GM12878 (cell line): ENCODE measurements at regions not wholly inside any gene's neighbourhood (a gene's known extent, or its start where the extent isn't known, plus 50 kb on each side); places are given as distances from the start of the nearest gene placed in this dataset.

Experiments
- ATAC-seq: fragments of 200-7000 bp; cut with Tn5 transposase; 3 replicates; pipeline ENCODE4 v1.9.1; 2020; ENCODE audit warnings: mild to moderate bottlenecking, moderate library complexity
- BruUV-seq: library from RNA; stranded (reverse); fragments of 400-500 nt; replicated peaks from 2 replicates; lab custom pipeline; 2021; lab: Mats Ljungman, UMichigan
- CTCF ChIA-PET: fragments of 300-600 bp; sonication (Branson Sonifier 250); formaldehyde crosslinking; extraction: SDS; loops from one replicate; lab custom pipeline; 2021; ENCODE audit warnings: inconsistent platforms; lab: Yijun Ruan, JAX
- POLR2A ChIA-PET: fragments of 350-600 bp; formaldehyde crosslinking; extraction: SDS; loops from one replicate; lab custom pipeline; 2021; ENCODE audit warnings: inconsistent platforms; lab: Charles Lee
- RAD21 ChIA-PET: fragments of 300-600 bp; sonication (Branson Sonifier 250); formaldehyde crosslinking; loops from one replicate; lab custom pipeline; 2023; ENCODE audit warnings: antibody characterized with exemption; ENCODE audit not compliant: unreplicated experiment; lab: Charles Lee
- SMC1A ChIA-PET: fragments of 300-600 bp; sonication (Branson Sonifier 250); formaldehyde crosslinking; loops from one replicate; lab custom pipeline; 2023; ENCODE audit not compliant: unreplicated experiment, uncharacterized antibody; lab: Charles Lee
- DNase-seq: peaks from one replicate; pipeline ENCODE4 v3.0.0-alpha.2; 2011; ENCODE audit warnings: low read depth, low spot score
- FAIRE-seq: peaks from 3 replicates; lab custom pipeline; 2011; peaks lifted over from hg19 to GRCh38; lab: Jason Lieb, UNC
- H2AFZ ChIP-seq: 2 replicates; pipeline ENCODE4 v1.6.0; 2011; ENCODE audit warnings: low read depth, low read length, control low read depth; ENCODE audit not compliant: control insufficient read depth
- H3K27ac ChIP-seq: 2 replicates; pipeline ENCODE4 v1.5.1; 2011; ENCODE audit warnings: control low read depth; ENCODE audit not compliant: control insufficient read depth, insufficient read depth
- H3K27me3 ChIP-seq, 2 experiments: replicated peaks in 1 of 2; 2 replicates each; pipeline versions ENCODE4 v1.6.0 to v1.6.1; 2011; ENCODE audit warnings: low read length in 1 of 2; ENCODE audit not compliant: control insufficient read depth in 2 of 2, insufficient read depth in 2 of 2
- H3K36me3 ChIP-seq, 2 experiments: 2 replicates each; pipeline ENCODE4 v1.5.1; 2011; ENCODE audit warnings: low read length in 1 of 2; ENCODE audit not compliant: control insufficient read depth in 2 of 2, insufficient read depth in 2 of 2
- H3K4me1 ChIP-seq: 2 replicates; pipeline ENCODE4 v1.6.1; 2011; ENCODE audit warnings: mild to moderate bottlenecking, low read length, moderate library complexity, mixed read lengths; ENCODE audit not compliant: control insufficient read depth, insufficient read depth
- H3K4me2 ChIP-seq: 2 replicates; pipeline ENCODE4 v1.6.0; 2011; ENCODE audit warnings: control low read depth; ENCODE audit not compliant: control insufficient read depth, insufficient read depth
- H3K4me3 ChIP-seq: fragments of 200-600 bp; sonication (generic); 2 replicates; pipeline ENCODE4 v1.5.1; 2016
- H3K79me2 ChIP-seq: 2 replicates; pipeline ENCODE4 v1.6.0; 2011; ENCODE audit warnings: low read length; ENCODE audit not compliant: control insufficient read depth, insufficient read depth
- H3K9ac ChIP-seq: 2 replicates; pipeline ENCODE4 v1.8.0; 2011; ENCODE audit warnings: low read length, control low read depth, mixed read lengths; ENCODE audit not compliant: control insufficient read depth, insufficient read depth
- H3K9me3 ChIP-seq: replicated peaks from 3 replicates; pipeline ENCODE4 v1.5.1; 2011; ENCODE audit warnings: mild to moderate bottlenecking, low read length; ENCODE audit not compliant: control insufficient read depth, insufficient read depth
- H4K20me1 ChIP-seq: 2 replicates; pipeline ENCODE4 v1.6.0; 2011; ENCODE audit not compliant: control insufficient read depth, insufficient read depth
- FOXM1 ChIP-seq: IDR thresholded peaks from 2 replicates; pipeline ENCODE4 v1.6.1; 2012; ENCODE audit warnings: low read depth, mild to moderate bottlenecking, inconsistent platforms, low read length, moderate library complexity
- KLF5 ChIP-seq: fragments of 450-650 bp; IDR thresholded peaks from 2 replicates; pipeline ENCODE4 v1.6.1; 2014; ENCODE audit warnings: mild to moderate bottlenecking; ENCODE audit not compliant: partially characterized antibody
- TCF3 ChIP-seq: IDR thresholded peaks from 2 replicates; pipeline ENCODE4 v1.6.1; 2012; ENCODE audit warnings: low read depth, mild to moderate bottlenecking, low read length, borderline replicate concordance; ENCODE audit not compliant: insufficient read depth
- TCF7 ChIP-seq: IDR thresholded peaks from 2 replicates; pipeline ENCODE4 v1.6.1; 2014; ENCODE audit warnings: antibody characterized with exemption, borderline replicate concordance
- ZBED1 ChIP-seq: IDR thresholded peaks from 2 replicates; pipeline ENCODE4 v1.6.1; 2016; ENCODE audit warnings: borderline replicate concordance
- ZBTB11 ChIP-seq: fragments of 450-650 bp; formaldehyde crosslinking; IDR thresholded peaks from 2 replicates; pipeline ENCODE4 v1.5.0; 2022; ENCODE audit warnings: mild to moderate bottlenecking, missing genetic modification characterization
- WGBS: methylation state at CpG from one replicate; pipeline ENCODE4 v1.1.6; 2016; ENCODE audit warnings: low lambda C conversion rate; ENCODE audit not compliant: insufficient replicate concordance, insufficient coverage; ENCODE audit errors: missing lambda C conversion rate; 5-methylcytosine and 5-hydroxymethylcytosine counted together
- in situ Hi-C: fragments of 300-500 bp; cut with MboI; formaldehyde crosslinking; loops from 9 replicates; pipeline ENCODE4 v1.14.3; 2018; ENCODE audit warnings: mixed read lengths
- intact Hi-C: fragments of 100-400 bp; cut with micrococcal nuclease; formaldehyde crosslinking; loops from one replicate; pipeline ENCODE4 v1.14.2; 2022; ENCODE audit not compliant: unreplicated experiment
- TF ChIP-seq, protein P1 (sequence below): IDR thresholded peaks from 2 replicates; pipeline ENCODE4 v1.6.1; 2012; ENCODE audit warnings: low read length, inconsistent platforms
- TF ChIP-seq, protein P2 (sequence below): fragments of 450-650 bp; formaldehyde crosslinking; IDR thresholded peaks from 2 replicates; pipeline ENCODE4 v1.4.0; 2020; ENCODE audit warnings: mild to moderate bottlenecking, moderate library complexity

DNA sequence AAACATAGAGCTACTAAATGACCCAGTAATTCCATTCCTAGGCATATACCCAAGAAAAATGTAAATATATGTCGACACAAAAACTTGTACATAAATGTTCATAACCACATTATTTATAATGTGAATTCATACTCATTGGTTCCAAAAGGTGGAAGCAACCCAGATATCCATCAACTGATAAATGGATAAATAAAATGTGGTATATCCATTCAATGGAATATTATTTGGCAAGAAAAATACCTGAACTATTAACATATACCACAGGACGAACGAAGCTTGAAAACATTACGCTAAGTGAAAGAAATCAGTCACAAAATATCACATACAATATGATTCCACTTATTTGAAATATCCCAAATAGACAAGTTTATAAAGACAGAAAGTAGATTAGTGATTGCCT is 99.0 kb upstream of the SOX5 start:
- H3K9me3 ChIP-seq: no peaks in the 10 kb centered on the region
- RAD21 ChIA-PET: no interaction called here
- H3K27me3 ChIP-seq: no peaks in the 10 kb centered on the region
- H3K27ac ChIP-seq: no peak overlapping the region
- WGBS: 76% methylated on average over 4 of the region's 4 CpGs
- POLR2A ChIA-PET: no interaction called here
- CTCF ChIA-PET: interaction anchor here (0.7 to 1.0 kb wide), 2 partner anchors 36 to 159 kb away, joined by 3 read pairs; no protein-coding TSS in a partner anchor
- H3K79me2 ChIP-seq: no peaks in the 10 kb centered on the region
- no peak for TF ChIP-seq FOXM1
- TF ChIP-seq, protein P1, sequence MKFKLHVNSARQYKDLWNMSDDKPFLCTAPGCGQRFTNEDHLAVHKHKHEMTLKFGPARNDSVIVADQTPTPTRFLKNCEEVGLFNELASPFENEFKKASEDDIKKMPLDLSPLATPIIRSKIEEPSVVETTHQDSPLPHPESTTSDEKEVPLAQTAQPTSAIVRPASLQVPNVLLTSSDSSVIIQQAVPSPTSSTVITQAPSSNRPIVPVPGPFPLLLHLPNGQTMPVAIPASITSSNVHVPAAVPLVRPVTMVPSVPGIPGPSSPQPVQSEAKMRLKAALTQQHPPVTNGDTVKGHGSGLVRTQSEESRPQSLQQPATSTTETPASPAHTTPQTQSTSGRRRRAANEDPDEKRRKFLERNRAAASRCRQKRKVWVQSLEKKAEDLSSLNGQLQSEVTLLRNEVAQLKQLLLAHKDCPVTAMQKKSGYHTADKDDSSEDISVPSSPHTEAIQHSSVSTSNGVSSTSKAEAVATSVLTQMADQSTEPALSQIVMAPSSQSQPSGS: no peak
- TF ChIP-seq, protein P2, sequence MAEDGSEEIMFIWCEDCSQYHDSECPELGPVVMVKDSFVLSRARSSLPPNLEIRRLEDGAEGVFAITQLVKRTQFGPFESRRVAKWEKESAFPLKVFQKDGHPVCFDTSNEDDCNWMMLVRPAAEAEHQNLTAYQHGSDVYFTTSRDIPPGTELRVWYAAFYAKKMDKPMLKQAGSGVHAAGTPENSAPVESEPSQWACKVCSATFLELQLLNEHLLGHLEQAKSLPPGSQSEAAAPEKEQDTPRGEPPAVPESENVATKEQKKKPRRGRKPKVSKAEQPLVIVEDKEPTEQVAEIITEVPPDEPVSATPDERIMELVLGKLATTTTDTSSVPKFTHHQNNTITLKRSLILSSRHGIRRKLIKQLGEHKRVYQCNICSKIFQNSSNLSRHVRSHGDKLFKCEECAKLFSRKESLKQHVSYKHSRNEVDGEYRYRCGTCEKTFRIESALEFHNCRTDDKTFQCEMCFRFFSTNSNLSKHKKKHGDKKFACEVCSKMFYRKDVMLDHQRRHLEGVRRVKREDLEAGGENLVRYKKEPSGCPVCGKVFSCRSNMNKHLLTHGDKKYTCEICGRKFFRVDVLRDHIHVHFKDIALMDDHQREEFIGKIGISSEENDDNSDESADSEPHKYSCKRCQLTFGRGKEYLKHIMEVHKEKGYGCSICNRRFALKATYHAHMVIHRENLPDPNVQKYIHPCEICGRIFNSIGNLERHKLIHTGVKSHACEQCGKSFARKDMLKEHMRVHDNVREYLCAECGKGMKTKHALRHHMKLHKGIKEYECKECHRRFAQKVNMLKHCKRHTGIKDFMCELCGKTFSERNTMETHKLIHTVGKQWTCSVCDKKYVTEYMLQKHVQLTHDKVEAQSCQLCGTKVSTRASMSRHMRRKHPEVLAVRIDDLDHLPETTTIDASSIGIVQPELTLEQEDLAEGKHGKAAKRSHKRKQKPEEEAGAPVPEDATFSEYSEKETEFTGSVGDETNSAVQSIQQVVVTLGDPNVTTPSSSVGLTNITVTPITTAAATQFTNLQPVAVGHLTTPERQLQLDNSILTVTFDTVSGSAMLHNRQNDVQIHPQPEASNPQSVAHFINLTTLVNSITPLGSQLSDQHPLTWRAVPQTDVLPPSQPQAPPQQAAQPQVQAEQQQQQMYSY (CRISPR knock-in tag): no peak
- TF ChIP-seq TCF3: no peak
- no peak for TF ChIP-seq KLF5
- no peak for TF ChIP-seq TCF7
- no peak for TF ChIP-seq ZBTB11
- TF ChIP-seq ZBED1: no peak
- no peak overlapping the region for H3K9ac ChIP-seq
- H2AFZ ChIP-seq: no peak overlapping the region
- no peaks in the 10 kb centered on the region for H3K4me1 ChIP-seq
- BruUV-seq: no TSS peak
- no peak overlapping the region for H3K4me3 ChIP-seq
- H4K20me1 ChIP-seq: no peaks in the 10 kb centered on the region
- DNase-seq (no peak), FAIRE-seq (no peak), ATAC-seq (no peak)
- in situ Hi-C loops (no loop called here), intact Hi-C loops (no loop called here)
- no peaks in the 10 kb centered on the region for H3K36me3 ChIP-seq
- SMC1A ChIA-PET: no interaction called here
- H3K4me2 ChIP-seq: no peak overlapping the region
